Stomach (tissue), 4 donors: ENCODE measurements at regions not wholly inside any gene's neighbourhood (a gene's known extent, or its start where the extent isn't known, plus 50 kb on each side); places are given as distances from the start of the nearest gene placed in this dataset.

Source experiments
- CTCF ChIP-seq, 7 experiments: fragments of 450-650 bp in 4 of 7; fragments of 200-600 bp in 3 of 7; sonication (generic) in 3 of 7; IDR thresholded peaks; one replicate each; pipeline ENCODE4 v1.5.1; 2016 to 2019; ENCODE audit warnings: antibody characterized with exemption in 7 of 7, control low read depth in 2 of 7, mild to moderate bottlenecking in 1 of 7
- EP300 ChIP-seq: sonication (generic); formaldehyde crosslinking; IDR thresholded peaks from one replicate; pipeline ENCODE4 v1.6.1; 2017; ENCODE audit warnings: antibody characterized with exemption
- POLR2A ChIP-seq, 4 donors: fragments of 450-650 bp; IDR thresholded peaks; one replicate each; pipeline ENCODE4 v1.6.1; 2016; ENCODE audit warnings: antibody characterized with exemption in 4 of 4, control low read depth in 2 of 4, mild to moderate bottlenecking in 1 of 4, moderate library complexity in 1 of 4
- POLR2AphosphoS5 ChIP-seq, 3 donors: sonication (generic); formaldehyde crosslinking; IDR thresholded peaks; one replicate each; pipeline ENCODE4 v1.6.1; 2016; ENCODE audit warnings: antibody characterized with exemption in 3 of 3

GRCh38 chr12:85484387-85484786 is 204.4 kb downstream of the ALX1 start:
- TF ChIP-seq CTCF (IDR thresholded peaks at IDR 0.05) (no peak), POLR2AphosphoS5 (IDR thresholded peaks at IDR 0.05) (no peak), POLR2A (IDR thresholded peaks at IDR 0.05) (no peak), EP300 (no peak)
